ENCODE measurements at regions not wholly inside any gene's neighbourhood (a gene's known extent, or its start where the extent isn't known, plus 50 kb on each side); places are given as distances from the start of the nearest gene placed in this dataset.

- no peak for DNase-seq
Observed at GRCh38 chr2:128805237-128805636, 486.6 kb upstream of the HS6ST1 start.

GRCh38 chr2:128805918-128806317 is 487.2 kb upstream of the HS6ST1 start:
- DNase-seq, result no peak

GRCh38 chr2:128807317-128807716 is 488.6 kb upstream of the HS6ST1 start:
- no peak for DNase-seq

DNA sequence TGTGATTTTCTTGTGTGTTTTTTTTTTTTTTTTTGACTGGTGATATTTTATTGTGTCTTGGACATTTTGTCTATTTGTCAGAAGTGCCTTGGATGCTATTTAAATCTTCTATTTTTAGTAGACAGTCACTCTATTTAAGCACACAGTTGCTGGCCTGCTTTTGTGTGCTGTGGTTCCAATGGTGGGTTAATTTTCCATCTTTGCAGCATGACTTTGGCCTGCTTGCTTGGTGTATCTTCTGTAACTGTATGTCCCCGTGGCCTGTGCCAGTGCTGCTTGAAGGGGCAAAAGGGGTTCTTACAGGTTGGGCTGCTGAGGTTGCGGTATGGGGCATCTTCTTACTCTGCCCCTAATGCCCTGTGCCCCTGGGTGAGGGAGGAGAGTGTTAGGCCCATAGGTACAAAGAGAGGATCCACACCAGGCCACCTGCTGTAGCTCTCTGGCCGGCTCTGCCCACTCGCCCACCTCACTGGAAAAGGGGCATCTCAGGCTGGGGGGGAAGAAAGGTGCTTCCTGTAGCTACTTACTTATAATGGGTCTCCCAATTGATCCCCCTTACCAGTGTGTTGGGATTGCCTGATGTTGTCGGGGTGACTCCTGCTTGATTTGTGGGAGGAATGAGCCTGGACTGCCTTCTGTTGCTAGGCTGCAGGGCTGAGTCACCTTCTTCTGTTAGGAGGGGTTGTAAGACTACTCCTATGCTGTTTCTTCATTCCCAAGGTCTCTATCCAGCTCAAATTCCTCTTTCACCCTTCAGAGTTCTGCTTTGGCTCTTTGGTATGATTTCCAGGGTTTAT is 490.0 kb upstream of the HS6ST1 start:
- DNase-seq, result no peak

GRCh38 chr2:128809259-128809636 is 490.6 kb upstream of the HS6ST1 start:
- no peak for DNase-seq

DNA sequence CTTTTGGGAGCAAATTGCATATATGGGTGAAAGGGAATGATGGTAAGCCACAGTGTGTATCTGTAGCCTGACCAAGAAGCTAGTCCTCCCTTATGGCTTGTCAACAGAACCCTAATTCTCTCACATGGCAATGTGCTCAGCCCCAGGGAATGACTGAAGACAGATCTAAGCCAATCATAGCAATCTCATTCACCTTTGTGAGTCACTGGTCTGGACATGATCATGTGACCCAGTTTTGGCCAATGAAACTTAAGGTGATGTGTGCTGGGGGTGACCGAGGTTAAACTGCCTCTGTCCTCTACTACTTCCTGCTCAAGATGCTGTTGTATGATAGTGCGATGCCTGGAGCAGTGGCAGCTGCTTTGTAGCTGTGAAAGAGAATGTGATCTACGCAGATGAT is 491.2 kb upstream of the HS6ST1 start:
- DNase-seq, result no peak

DNA sequence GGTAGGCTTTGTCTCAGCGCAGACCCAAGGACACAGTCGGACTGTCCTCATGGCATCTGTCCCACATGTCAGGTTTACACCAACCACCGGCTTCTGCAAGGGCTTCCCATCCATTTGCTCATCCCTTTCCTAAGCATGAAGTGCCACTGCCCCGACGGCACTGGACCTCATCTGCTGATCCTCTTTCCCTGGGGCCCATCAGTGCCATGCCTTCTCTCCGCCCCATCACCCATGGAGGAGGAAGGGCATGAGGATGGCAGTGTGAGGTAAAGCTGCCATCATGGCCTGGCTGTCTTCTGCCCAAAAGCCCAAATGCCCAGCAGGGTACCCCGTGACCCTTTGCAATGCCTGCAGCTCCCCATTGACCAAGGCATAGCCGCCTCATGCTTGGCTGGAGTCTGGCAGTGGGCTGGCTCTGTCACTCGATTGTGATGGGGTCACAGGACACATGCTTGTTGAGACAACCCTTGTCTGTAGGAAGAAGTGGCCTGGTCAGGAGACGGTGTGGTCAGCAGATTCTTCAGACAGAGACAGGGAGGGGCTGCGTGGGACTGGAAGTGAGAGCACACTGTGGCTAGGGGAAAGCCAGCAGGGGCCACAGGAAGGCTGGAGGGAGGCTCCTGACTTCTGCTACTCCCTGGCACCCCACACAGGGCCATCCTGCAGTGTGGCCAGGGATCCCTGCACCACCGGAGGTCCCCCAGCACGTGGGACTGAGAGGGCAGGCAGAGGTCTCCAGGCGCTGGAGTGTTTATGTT is 493.7 kb upstream of the HS6ST1 start:
- DNase-seq, result no peak

DNA sequence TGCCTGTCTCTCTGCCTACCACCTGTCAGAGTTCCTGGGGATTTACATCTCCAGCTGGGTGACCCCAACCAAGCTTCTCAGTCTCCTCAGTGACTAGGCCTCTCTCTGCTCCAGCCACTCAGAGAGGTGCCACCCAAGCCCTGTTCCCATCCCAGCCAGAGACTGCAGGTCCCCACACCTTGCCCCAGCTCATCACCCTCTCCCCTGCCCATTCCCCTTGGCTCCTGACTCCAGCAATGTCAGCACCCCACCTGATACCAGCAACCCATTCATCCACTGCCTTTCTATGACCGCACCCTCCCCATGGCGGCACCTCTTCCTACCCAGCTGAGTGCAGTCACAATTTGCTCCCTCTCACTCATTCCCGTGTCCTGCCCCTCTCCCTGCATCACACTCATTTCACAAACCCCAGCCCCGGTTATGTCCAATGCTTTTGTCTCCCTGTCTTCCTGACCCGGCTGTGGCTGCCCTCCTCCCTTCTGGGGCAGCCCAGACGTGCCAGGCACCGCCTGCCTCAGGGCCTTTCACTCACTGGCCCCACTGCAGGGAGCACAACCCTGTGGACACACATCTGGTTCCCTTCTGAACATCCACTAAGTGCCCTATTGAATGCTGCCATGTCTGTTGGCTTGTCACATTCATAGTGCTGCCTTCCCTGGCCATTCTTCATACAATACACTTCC is 494.8 kb upstream of the HS6ST1 start:
- no peak for DNase-seq

- no peak for DNase-seq
Observed at GRCh38 chr2:128815248-128815647, 496.6 kb upstream of the HS6ST1 start.

GRCh38 chr2:128817171-128817570 is 498.5 kb upstream of the HS6ST1 start:
- DNase-seq, result no peak

- no peak for DNase-seq
Observed at GRCh38 chr2:128817813-128818212, 499.1 kb upstream of the HS6ST1 start.

DNA sequence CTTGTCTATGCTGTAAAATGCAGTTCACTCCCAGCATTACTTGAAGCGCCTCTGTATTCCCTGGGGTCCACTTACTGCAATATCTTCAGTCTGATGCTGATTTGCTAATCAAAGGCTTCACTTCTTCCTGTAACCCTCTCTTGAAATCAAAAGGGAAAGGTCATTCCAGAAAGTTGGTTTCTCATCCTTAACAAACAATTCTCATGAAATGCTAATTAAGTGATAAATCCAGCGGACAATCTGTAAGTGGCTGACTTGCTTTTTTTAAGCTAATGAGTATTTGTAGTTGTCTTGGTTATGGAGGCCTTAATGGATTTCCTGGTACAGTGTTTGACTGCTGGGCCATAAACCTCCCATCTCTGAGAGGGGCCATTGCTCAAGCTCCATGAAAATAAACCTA is 499.6 kb upstream of the HS6ST1 start:
- no peak for DNase-seq

- DNase-seq, result no peak
Observed at GRCh38 chr2:128818704-128819491, 500.2 kb upstream of the HS6ST1 start.

GRCh38 chr2:128820452-128820851 is 501.8 kb upstream of the HS6ST1 start:
- no peak for DNase-seq

DNA sequence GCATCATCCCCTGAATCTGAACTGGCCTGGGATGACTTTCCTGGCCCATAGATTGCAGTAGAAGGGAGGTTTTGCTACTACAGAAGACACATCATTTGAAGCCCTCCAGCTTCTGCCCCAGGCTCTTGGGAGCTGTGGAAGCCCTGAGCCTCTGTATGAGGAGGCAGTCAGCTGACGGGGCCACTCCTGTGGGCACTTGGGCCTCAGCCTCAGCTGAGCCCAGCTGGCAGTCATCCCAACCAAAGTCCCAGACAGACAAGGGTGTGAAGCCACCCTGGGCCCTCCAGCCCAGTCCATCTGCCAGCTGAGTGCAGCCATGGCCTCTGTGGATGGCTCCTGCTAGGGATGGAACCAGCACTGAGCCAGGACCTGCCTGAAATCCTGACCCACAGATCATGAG is 502.3 kb upstream of the HS6ST1 start:
- DNase-seq, result no peak

DNA sequence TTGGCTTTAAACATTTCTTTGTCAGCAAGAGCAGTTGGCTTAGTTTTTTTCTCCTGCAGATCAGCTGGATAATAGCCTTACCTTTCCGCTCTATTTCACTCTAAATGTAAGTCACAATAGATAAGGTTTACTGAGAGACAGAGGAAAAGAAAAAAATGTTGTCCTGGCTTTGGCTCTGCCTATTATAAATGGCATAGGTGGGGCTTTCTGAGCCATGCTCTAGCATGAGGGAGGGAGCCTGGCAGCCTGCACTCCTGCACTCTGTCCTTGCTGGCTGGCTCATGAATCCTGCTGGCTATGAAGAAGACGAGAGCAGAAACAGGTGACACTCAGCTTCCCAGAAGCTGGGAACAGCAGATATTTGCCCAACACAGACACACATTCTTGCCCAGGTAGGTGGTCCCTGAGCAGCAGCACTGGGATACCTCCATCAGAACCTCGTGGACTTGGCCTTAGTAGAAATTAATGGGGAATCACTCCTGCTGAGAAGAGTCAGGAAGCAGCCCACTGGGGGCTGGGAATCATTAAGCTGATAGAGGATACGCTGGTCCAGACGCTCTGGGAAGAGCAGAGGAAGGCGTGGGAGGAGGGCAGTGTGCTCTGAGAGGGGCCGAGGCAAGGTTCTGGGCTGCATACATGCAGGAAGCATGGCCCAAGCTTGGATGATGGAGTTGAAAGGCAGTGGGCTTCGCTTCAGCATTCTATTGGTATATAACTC is 514.4 kb upstream of the HS6ST1 start:
- DNase-seq, result no peak

DNA sequence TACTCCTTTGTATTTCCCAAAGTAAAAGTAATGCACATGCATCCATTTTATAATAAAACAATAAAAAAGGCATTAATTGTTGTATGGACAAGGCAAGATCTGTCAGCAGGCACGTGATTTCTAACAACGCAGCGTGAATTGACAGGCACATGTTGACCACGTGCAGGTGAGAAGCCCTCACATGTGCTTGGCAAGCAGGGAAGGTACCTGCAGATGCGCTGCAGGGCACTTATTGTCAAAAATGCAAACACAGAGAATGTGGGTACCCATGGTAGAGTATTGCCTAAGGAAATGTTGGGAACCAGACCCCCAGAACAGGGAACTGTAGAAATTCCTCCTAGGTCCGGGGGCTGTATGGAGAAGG is 515.0 kb upstream of the HS6ST1 start:
- DNase-seq, result no peak

DNA sequence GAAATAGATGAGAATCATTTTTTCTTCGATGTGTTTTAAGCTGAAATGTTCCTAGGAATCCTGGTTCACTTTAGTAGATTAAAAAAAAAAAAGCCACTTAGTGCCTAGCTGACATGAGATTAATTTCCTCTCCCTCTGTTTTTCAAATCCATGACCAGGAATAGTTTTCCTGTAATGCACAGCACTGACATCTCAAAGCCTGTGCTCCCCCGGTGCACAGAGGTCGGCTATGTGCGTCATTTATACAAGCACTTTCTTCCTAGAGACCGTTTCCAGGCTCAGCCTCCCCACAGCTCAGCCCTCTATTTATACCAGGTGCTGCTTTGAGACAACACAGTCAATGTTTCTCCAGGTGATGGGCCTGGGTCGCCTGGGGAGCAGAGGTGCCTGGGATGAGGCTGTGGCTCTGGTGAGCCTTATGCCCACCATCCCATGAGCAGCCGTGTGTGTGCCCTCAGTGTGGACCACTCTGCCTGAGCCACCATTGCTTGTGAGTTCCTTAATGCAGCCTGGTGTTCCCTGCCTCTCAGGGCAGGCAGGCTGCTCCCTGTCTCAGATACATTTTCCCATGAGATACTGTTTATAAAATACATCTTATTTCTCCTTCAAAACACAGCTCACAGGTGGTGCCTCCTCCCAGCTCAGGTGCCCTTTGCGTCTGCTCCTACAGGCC is 515.7 kb upstream of the HS6ST1 start:
- DNase-seq, result no peak

DNA sequence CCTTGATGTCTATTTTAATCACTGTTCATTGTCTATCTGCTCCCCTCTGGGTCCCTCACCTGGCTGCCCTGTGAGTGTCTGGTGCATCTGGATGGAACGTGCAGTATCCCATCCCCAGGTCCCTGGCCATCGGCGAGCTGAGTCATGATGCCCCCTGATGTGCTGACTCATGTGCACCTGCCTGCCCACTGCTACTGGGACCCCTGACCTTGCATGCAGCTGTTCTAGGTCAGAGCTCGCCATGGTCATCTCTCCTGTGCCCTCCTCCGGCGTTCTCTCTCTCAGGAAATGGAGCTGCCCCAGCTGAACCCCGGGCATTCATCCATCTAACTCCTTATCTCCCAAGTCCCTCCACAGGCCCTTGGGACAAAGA is 516.2 kb upstream of the HS6ST1 start:
- no peak for DNase-seq

DNA sequence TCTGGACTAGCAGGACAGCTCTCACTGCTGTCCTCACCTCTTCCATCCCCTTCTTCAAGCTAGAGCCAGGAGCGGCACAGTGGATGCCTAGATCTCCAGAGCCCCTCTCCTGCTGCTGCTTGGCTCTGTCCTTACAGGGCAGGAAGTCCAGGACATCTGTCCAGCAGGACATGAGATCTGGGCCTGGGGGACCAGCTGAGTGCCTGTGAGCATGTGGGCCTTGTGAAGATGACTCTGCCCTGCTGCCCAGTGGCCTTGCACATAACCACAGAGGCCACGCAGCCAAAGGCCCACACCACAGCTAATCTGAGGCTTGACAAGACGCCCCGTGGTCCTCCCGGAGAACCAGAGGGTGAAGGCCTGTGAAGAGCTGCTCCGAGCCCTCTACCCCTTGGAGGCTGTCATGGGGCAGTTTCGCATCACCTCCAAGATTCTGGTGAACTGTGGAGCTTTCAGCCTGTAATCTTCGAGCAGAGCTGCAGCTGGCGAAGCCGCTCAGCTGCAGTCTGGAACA is 516.7 kb upstream of the HS6ST1 start:
- no peak for DNase-seq

- no peak for DNase-seq
Observed at GRCh38 chr2:128835974-128836373, 517.3 kb upstream of the HS6ST1 start.
